Osteocyte (in vitro differentiated cells): ENCODE measurements at regions not wholly inside any gene's neighbourhood (a gene's known extent, or its start where the extent isn't known, plus 50 kb on each side); places are given as distances from the start of the nearest gene placed in this dataset.

Experiments
- DNase-seq: peaks from one replicate; pipeline ENCODE4 v3.0.0; 2021; ENCODE audit warnings: mixed read lengths; ENCODE audit not compliant: unreplicated experiment; ENCODE audit errors: extremely low spot score
- H3K27ac Mint-ChIP-seq: one replicate; pipeline ENCODE4 v1.8.0; 2021; ENCODE audit warnings: mild to moderate bottlenecking, mixed read lengths; ENCODE audit not compliant: unreplicated experiment
- H3K27me3 Mint-ChIP-seq: one replicate; pipeline ENCODE4 v1.8.0; 2021; ENCODE audit warnings: mixed read lengths; ENCODE audit not compliant: unreplicated experiment
- H3K36me3 Mint-ChIP-seq: one replicate; pipeline ENCODE4 v1.8.0; 2021; ENCODE audit warnings: mixed read lengths; ENCODE audit not compliant: unreplicated experiment
- H3K4me1 Mint-ChIP-seq: one replicate; pipeline ENCODE4 v1.8.0; 2021; ENCODE audit warnings: mixed read lengths; ENCODE audit not compliant: unreplicated experiment
- H3K4me3 Mint-ChIP-seq: one replicate; pipeline ENCODE4 v1.8.0; 2021; ENCODE audit warnings: mild to moderate bottlenecking, moderate library complexity, mixed read lengths; ENCODE audit not compliant: unreplicated experiment
- H3K9me3 Mint-ChIP-seq: one replicate; pipeline ENCODE4 v1.8.0; 2021; ENCODE audit warnings: mixed read lengths; ENCODE audit not compliant: unreplicated experiment
- TF ChIP-seq, protein P1 (sequence below): fragments of 200-600 bp; sonication (generic); IDR thresholded peaks from 2 replicates; pipeline ENCODE4 v1.5.0; 2021; ENCODE audit warnings: antibody characterized with exemption, mild to moderate bottlenecking, moderate library complexity

DNA sequence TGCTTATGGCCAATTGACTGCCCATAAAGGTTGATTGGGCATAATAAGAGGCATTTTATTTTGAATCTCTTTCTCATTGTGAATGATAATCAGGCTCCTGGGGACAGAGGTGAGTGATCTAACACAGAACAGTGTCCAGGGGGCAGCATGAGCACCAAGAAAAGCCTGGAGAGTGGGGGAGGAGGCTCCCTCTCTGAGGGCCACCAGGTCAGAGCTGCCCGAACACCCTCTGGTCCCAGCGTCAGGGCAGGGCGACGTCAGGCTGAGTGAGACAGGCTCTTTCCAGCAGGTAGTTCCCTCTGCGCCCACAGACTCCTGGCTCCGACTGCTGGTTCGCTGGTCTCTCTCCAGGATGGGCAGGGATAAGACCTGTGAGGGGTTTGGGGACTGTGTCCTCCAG is 250.2 kb upstream of the C1orf174 start:
- DNase-seq = no peak
- TF ChIP-seq, protein P1, sequence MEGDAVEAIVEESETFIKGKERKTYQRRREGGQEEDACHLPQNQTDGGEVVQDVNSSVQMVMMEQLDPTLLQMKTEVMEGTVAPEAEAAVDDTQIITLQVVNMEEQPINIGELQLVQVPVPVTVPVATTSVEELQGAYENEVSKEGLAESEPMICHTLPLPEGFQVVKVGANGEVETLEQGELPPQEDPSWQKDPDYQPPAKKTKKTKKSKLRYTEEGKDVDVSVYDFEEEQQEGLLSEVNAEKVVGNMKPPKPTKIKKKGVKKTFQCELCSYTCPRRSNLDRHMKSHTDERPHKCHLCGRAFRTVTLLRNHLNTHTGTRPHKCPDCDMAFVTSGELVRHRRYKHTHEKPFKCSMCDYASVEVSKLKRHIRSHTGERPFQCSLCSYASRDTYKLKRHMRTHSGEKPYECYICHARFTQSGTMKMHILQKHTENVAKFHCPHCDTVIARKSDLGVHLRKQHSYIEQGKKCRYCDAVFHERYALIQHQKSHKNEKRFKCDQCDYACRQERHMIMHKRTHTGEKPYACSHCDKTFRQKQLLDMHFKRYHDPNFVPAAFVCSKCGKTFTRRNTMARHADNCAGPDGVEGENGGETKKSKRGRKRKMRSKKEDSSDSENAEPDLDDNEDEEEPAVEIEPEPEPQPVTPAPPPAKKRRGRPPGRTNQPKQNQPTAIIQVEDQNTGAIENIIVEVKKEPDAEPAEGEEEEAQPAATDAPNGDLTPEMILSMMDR = no peak
- Mint-ChIP-seq H3K4me1 (no peaks in the 10 kb centered on the region), H3K36me3 (no peaks in the 10 kb centered on the region), H3K27me3 (no peaks in the 10 kb centered on the region), H3K4me3 (no peak overlapping the region), H3K9me3 (peaks cover 11% of the 10 kb centered on the region), H3K27ac (no peak overlapping the region)

DNA sequence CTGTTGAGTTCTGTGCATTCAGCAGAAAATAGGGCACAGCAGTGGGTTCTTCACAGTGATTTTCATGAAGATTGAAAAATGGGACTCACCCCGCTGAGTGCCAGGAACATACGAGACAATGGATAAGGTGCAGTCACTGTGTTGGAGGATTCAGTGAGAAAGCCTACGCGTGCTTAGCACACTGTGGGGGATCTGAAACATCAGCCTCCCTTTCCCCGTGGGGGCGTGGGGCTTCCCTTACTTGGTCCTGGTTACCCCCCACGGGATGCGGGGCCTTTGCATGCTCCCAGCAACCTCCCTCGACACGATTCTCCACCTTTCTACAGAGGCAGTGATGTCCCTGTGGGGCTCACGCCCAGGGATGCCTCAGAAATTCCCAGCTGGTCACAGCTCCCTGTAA is 252.2 kb upstream of the C1orf174 start:
- Mint-ChIP-seq H3K9me3 (peaks cover 6% of the 10 kb centered on the region), H3K36me3 (no peaks in the 10 kb centered on the region), H3K4me3 (no peak overlapping the region), H3K27ac (no peak overlapping the region), H3K27me3 (no peaks in the 10 kb centered on the region), H3K4me1 (no peaks in the 10 kb centered on the region)
- DNase-seq = no peak
- TF ChIP-seq, protein P1 = no peak

DNA sequence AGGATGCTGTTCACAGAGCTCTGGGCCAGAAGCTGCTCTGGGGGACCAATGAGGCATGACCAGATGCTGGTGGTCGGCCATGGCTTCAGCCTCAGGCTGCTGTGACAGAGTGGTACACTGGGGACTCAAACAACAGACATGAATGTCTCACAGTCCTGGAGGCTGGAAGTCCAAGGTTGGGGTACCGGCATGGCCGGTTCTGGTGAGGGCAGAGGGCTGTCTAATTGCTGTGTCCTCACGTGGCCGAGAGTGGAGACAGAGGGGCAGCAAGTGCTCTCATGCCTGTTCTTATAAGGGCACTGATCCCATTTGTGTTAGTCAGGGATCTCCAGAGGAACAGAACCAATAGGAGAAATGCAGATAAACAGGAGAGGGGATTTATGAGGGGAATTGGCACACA is 253.5 kb upstream of the C1orf174 start:
- no peak for DNase-seq
- Mint-ChIP-seq H3K27me3 (no peaks in the 10 kb centered on the region), H3K4me1 (no peaks in the 10 kb centered on the region), H3K4me3 (no peak overlapping the region), H3K36me3 (no peaks in the 10 kb centered on the region), H3K9me3 (peaks cover 1% of the 10 kb centered on the region), H3K27ac (no peak overlapping the region)
- TF ChIP-seq, protein P1 = no peak

DNA sequence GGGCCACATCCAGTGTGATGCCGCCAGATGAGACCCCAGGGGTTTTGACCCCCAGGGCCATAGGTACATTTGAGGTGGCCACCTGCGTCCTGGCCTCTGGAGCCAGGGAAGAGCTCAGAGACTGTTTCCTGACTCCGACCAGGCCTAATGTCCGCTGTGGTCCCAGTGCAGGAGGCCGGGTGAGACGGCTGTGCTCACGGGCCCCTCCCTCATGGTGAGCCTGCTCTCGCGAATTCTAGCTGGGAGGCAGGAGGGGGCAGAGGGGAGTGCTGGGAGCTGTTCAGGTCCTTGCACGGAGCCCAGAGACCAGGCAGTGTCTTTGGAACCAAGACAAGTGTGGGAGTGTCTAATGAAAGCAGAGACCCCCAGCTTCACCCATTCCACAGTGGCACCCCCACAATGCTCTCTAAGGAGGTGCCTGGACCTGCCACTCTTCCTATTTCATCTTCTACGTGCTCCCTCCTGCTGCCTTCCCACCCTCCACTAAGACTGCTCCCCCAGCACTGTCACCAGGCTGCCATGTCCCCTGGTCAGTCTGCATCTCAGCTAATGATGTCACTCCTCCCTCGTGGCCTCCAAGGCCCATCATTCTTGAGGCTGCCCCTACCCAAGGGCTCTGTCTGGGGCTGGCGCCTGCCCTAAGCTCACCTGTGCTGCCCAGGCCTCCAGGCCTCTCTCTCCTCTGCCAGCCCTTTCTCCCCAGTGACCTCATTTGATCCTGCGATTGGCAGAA is 256.3 kb upstream of the C1orf174 start:
- Mint-ChIP-seq H3K4me3 (no peak overlapping the region), H3K4me1 (no peaks in the 10 kb centered on the region), H3K27me3 (no peaks in the 10 kb centered on the region), H3K36me3 (no peaks in the 10 kb centered on the region), H3K9me3 (no peaks in the 10 kb centered on the region), H3K27ac (no peak overlapping the region)
- no peak for DNase-seq
- TF ChIP-seq, protein P1 = no peak

DNA sequence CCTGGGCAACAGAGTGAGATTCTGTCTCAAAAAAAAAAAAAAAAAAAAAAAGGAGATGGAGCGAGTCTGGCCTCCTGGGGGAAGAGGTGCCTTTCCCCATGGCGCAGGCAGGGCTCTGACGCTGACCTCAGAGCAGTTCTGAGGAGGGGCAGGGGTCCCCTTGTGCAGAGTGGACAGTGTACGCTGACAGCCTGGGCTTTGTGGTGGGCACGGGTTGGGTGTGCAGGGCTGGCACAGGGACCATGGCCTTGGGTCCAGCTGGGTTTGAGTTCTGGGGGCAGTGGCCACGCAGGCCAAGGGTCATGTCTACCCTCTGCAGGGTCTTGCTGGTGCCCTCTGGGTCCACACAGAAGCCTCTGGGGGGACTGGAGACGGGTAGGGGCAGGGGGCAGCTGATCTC is 260.1 kb upstream of the C1orf174 start:
- TF ChIP-seq, protein P1 = no peak
- Mint-ChIP-seq H3K27ac (no peak overlapping the region), H3K9me3 (peaks cover 13% of the 10 kb centered on the region), H3K4me3 (no peak overlapping the region), H3K27me3 (no peaks in the 10 kb centered on the region), H3K4me1 (no peaks in the 10 kb centered on the region), H3K36me3 (peaks cover 4% of the 10 kb centered on the region)
- no peak for DNase-seq
